ENCODE measurements at regions not wholly inside any gene's neighbourhood (a gene's known extent, or its start where the extent isn't known, plus 50 kb on each side); places are given as distances from the start of the nearest gene placed in this dataset.
A peak's percentile ranks its signal among the peaks of the same experiment; 100 is the strongest.

- no peak for DNase-seq (ENCODE audit: low spot score)
Observed at GRCh38 chr14:34213332-34213731, 248.7 kb downstream of the SPTSSA start.

GRCh38 chr14:34212172-34212929 lies 249.7 kb downstream of the SPTSSA start:
- DNase-seq (ENCODE audit: low spot score), result peak; percentile 24

GRCh38 chr14:34211732-34212131 lies 250.3 kb downstream of the SPTSSA start:
- DNase-seq (ENCODE audit: low spot score), result no peak

GRCh38 chr14:34208532-34208931 lies 253.5 kb downstream of the SPTSSA start:
- DNase-seq (ENCODE audit: low spot score), result no peak

- DNase-seq (ENCODE audit: low spot score), result no peak
Observed at GRCh38 chr14:34205799-34206198, 254.9 kb upstream of the EGLN3 start.

GRCh38 chr14:34204774-34205173 lies 253.9 kb upstream of the EGLN3 start:
- no peak for DNase-seq (ENCODE audit: low spot score)

- DNase-seq (ENCODE audit: low spot score), result no peak
Observed at GRCh38 chr14:34203251-34203722, 252.4 kb upstream of the EGLN3 start.

GRCh38 chr14:34201909-34202637 lies 251.2 kb upstream of the EGLN3 start:
- DNase-seq (ENCODE audit: low spot score), result no peak

- no peak for DNase-seq (ENCODE audit: low spot score)
Observed at GRCh38 chr14:34199585-34199984, 248.7 kb upstream of the EGLN3 start.

- DNase-seq (ENCODE audit: low spot score), result no peak
Observed at GRCh38 chr14:34198096-34198495, 247.2 kb upstream of the EGLN3 start.

GRCh38 chr14:34195964-34196363 lies 245.1 kb upstream of the EGLN3 start:
- no peak for DNase-seq (ENCODE audit: low spot score)

GRCh38 chr14:34190717-34191116 lies 239.8 kb upstream of the EGLN3 start:
- no peak for DNase-seq (ENCODE audit: low spot score)

- DNase-seq (ENCODE audit: low spot score), result no peak
Observed at GRCh38 chr14:34189866-34190265, 239.0 kb upstream of the EGLN3 start.

GRCh38 chr14:34187519-34188044 lies 236.7 kb upstream of the EGLN3 start:
- DNase-seq (ENCODE audit: low spot score), result no peak

GRCh38 chr14:34187061-34187460 lies 236.2 kb upstream of the EGLN3 start:
- DNase-seq (ENCODE audit: low spot score), result no peak

- DNase-seq (ENCODE audit: low spot score), result no peak
Observed at GRCh38 chr14:34184126-34184525, 233.3 kb upstream of the EGLN3 start.

- DNase-seq (ENCODE audit: low spot score), result no peak
Observed at GRCh38 chr14:34183478-34183877, 232.6 kb upstream of the EGLN3 start.

- peak; percentile 29 for DNase-seq (ENCODE audit: low spot score)
Observed at GRCh38 chr14:34181338-34181737, 230.5 kb upstream of the EGLN3 start.

- no peak for DNase-seq (ENCODE audit: low spot score)
Observed at GRCh38 chr14:34180869-34181268, 230.0 kb upstream of the EGLN3 start.

GRCh38 chr14:34180434-34180833 lies 229.6 kb upstream of the EGLN3 start:
- peak; percentile 33 for DNase-seq (ENCODE audit: low spot score)

- no peak for DNase-seq (ENCODE audit: low spot score)
Observed at GRCh38 chr14:34179727-34180126, 228.9 kb upstream of the EGLN3 start.

GRCh38 chr14:34177466-34177865 lies 226.6 kb upstream of the EGLN3 start:
- no peak for DNase-seq (ENCODE audit: low spot score)

- no peak for DNase-seq (ENCODE audit: low spot score)
Observed at GRCh38 chr14:34175574-34175973, 224.7 kb upstream of the EGLN3 start.

All from globus pallidus (tissue), 1 donor.